Keratinocyte (primary cell): ENCODE measurements at regions not wholly inside any gene's neighbourhood (a gene's known extent, or its start where the extent isn't known, plus 50 kb on each side); places are given as distances from the start of the nearest gene placed in this dataset.

Source experiments
- DNase-seq: peaks from one replicate; pipeline ENCODE4 v3.0.0-alpha.2; 2011; ENCODE audit warnings: low read depth, missing footprints, low spot score
- FAIRE-seq: peaks from 2 replicates; lab custom pipeline; 2011; peaks lifted over from hg19 to GRCh38; lab: Jason Lieb, UNC
- H2AFZ ChIP-seq: 2 replicates; pipeline ENCODE4 v1.6.0; 2012; ENCODE audit warnings: low read length, control low read depth, inconsistent platforms; ENCODE audit not compliant: control insufficient read depth
- H3K27ac ChIP-seq: 2 replicates; pipeline ENCODE4 v1.5.1; 2011; ENCODE audit warnings: low read length; ENCODE audit not compliant: control insufficient read depth, insufficient read depth
- H3K27me3 ChIP-seq: 3 replicates; pipeline ENCODE4 v1.6.0; 2011; ENCODE audit warnings: low read length; ENCODE audit not compliant: control insufficient read depth, insufficient read depth; ENCODE audit errors: extremely low read depth
- H3K36me3 ChIP-seq, 2 experiments: 2 replicates in 1 of 2; 3 replicates in 1 of 2; pipeline ENCODE4 v1.5.1; 2011; ENCODE audit warnings: low read length in 2 of 2, mild to moderate bottlenecking in 1 of 2; ENCODE audit not compliant: control insufficient read depth in 2 of 2, insufficient read depth in 2 of 2; ENCODE audit errors: extremely low read depth in 1 of 2
- H3K4me1 ChIP-seq: 3 replicates; pipeline ENCODE4 v1.5.1; 2011; ENCODE audit warnings: low read length; ENCODE audit not compliant: control insufficient read depth, insufficient read depth; ENCODE audit errors: extremely low read depth
- H3K4me2 ChIP-seq: 3 replicates; pipeline ENCODE4 v1.6.0; 2011; ENCODE audit warnings: low read depth, low read length; ENCODE audit not compliant: control insufficient read depth, insufficient read depth; ENCODE audit errors: extremely low read depth
- H3K4me3 ChIP-seq, 3 experiments: fragments of 200-600 bp in 1 of 3; sonication (generic) in 1 of 3; 2 replicates in 2 of 3; 3 replicates in 1 of 3; pipeline ENCODE4 v1.5.1; 2011 to 2016; ENCODE audit warnings: low read length in 3 of 3, mild to moderate bottlenecking in 3 of 3, control low read depth in 2 of 3, inconsistent platforms in 1 of 3, low read depth in 1 of 3, mixed read lengths in 1 of 3, mixed run types in 1 of 3, moderate library complexity in 1 of 3; ENCODE audit not compliant: control insufficient read depth in 2 of 3, insufficient read depth in 2 of 3; ENCODE audit errors: extremely low read depth in 1 of 3
- H3K79me2 ChIP-seq: 2 replicates; pipeline ENCODE4 v1.6.0; 2012; ENCODE audit warnings: low read length; ENCODE audit not compliant: control insufficient read depth, insufficient read depth
- H3K9ac ChIP-seq: 3 replicates; pipeline ENCODE4 v1.6.0; 2011; ENCODE audit warnings: low read length; ENCODE audit not compliant: control insufficient read depth, insufficient read depth; ENCODE audit errors: extremely low read depth
- H3K9me1 ChIP-seq: 3 replicates; pipeline ENCODE4 v1.6.0; 2011; ENCODE audit warnings: low read length; ENCODE audit not compliant: control insufficient read depth, insufficient read depth; ENCODE audit errors: extremely low read depth
- H3K9me3 ChIP-seq: 2 replicates; pipeline ENCODE4 v1.5.1; 2012; ENCODE audit warnings: low read depth, low read length; ENCODE audit not compliant: control insufficient read depth
- H4K20me1 ChIP-seq: 3 replicates; pipeline ENCODE4 v1.6.0; 2011; ENCODE audit warnings: low read length; ENCODE audit not compliant: control insufficient read depth, insufficient read depth; ENCODE audit errors: extremely low read depth
- CTCF ChIP-seq, 3 experiments: IDR thresholded peaks in 1 of 3; conservative IDR thresholded peaks in 1 of 3; optimal IDR thresholded peaks in 1 of 3; 2 replicates in 2 of 3; 3 replicates in 1 of 3; pipeline versions ENCODE3 to v1.5.1; 2011; ENCODE audit warnings: low read length in 3 of 3, mild to moderate bottlenecking in 3 of 3, moderate library complexity in 2 of 3, control low read depth in 1 of 3, inconsistent platforms in 1 of 3; ENCODE audit not compliant: insufficient read depth in 2 of 3; ENCODE audit errors: extremely low read depth in 1 of 3
- EZH2 ChIP-seq: IDR thresholded peaks from one replicate; pipeline ENCODE4 v1.6.1; 2012; ENCODE audit warnings: inconsistent platforms, mild to moderate bottlenecking, low read length, moderate library complexity
- dilution Hi-C: fragments of 300-500 bp; cut with MboI; formaldehyde crosslinking; loops from one replicate; pipeline ENCODE4 v1.7.0; 2020; ENCODE audit warnings: low sequenced_read_pairs; ENCODE audit not compliant: extremely low pct_ligation_motif_present

- H3K9me1 ChIP-seq, result no peaks in the 10 kb centered on the region
- dilution Hi-C loops, result no loop called here
- H3K9ac ChIP-seq, result no peak overlapping the region
- H3K27me3 ChIP-seq, result peaks cover 6% of the 10 kb centered on the region
- H3K27ac ChIP-seq, result no peak overlapping the region
- no peaks in the 10 kb centered on the region for H3K36me3 ChIP-seq
- no peaks in the 10 kb centered on the region for H3K79me2 ChIP-seq
- H3K4me1 ChIP-seq, result no peaks in the 10 kb centered on the region
- H4K20me1 ChIP-seq, result no peaks in the 10 kb centered on the region
- no peak for FAIRE-seq
- no peak overlapping the region for H2AFZ ChIP-seq
- TF ChIP-seq CTCF (optimal IDR thresholded peaks at IDR 0.05 in 1 of 3, IDR thresholded peaks at IDR 0.05 in 1 of 3, conservative IDR thresholded peaks at IDR 0.05 in 1 of 3; ENCODE audit: extremely low read depth in 1 of 3, insufficient read depth in 2 of 3, low read length in 3 of 3), result no peak
- TF ChIP-seq EZH2, result no peak
- no peak overlapping the region for H3K4me3 ChIP-seq
- no peak for DNase-seq
- H3K4me2 ChIP-seq, result no peak overlapping the region
- no peaks in the 10 kb centered on the region for H3K9me3 ChIP-seq
These were observed 124.0 kb downstream of the PXDC1 start for GRCh38 chr6:3627501-3627900.

GRCh38 chr6:3625980-3626563 lies 125.4 kb downstream of the PXDC1 start:
- dilution Hi-C loops, result no loop called here
- H2AFZ ChIP-seq, result no peak overlapping the region
- H3K9me3 ChIP-seq, result no peaks in the 10 kb centered on the region
- H3K27me3 ChIP-seq, result peaks cover 6% of the 10 kb centered on the region
- DNase-seq, result no peak
- H3K4me3 ChIP-seq, result no peak overlapping the region
- no peaks in the 10 kb centered on the region for H3K79me2 ChIP-seq
- H3K4me1 ChIP-seq, result no peaks in the 10 kb centered on the region
- H3K9me1 ChIP-seq, result no peaks in the 10 kb centered on the region
- no peaks in the 10 kb centered on the region for H3K36me3 ChIP-seq
- no peak overlapping the region for H3K4me2 ChIP-seq
- TF ChIP-seq EZH2 (no peak), CTCF (optimal IDR thresholded peaks at IDR 0.05 in 1 of 3, IDR thresholded peaks at IDR 0.05 in 1 of 3, conservative IDR thresholded peaks at IDR 0.05 in 1 of 3; ENCODE audit: extremely low read depth in 1 of 3, insufficient read depth in 2 of 3, low read length in 3 of 3) (no peak)
- FAIRE-seq, result no peak
- no peak overlapping the region for H3K27ac ChIP-seq
- H3K9ac ChIP-seq, result no peak overlapping the region
- H4K20me1 ChIP-seq, result no peaks in the 10 kb centered on the region
